Parathyroid adenoma (tissue), 2 donors: ENCODE measurements at regions not wholly inside any gene's neighbourhood (a gene's known extent, or its start where the extent isn't known, plus 50 kb on each side); places are given as distances from the start of the nearest gene placed in this dataset.

ENCODE experiments used
- H2AFZ ChIP-seq: fragments of 300-600 bp; sonication (generic); one replicate; pipeline ENCODE4 v1.7.0; 2017; ENCODE audit warnings: antibody characterized with exemption, mild to moderate bottlenecking
- H3K27ac ChIP-seq: fragments of 300-600 bp; sonication (generic); one replicate; pipeline ENCODE4 v1.7.0; 2017
- H3K27me3 ChIP-seq: fragments of 300-600 bp; sonication (generic); one replicate; pipeline ENCODE4 v1.7.0; 2017; ENCODE audit warnings: low read length; ENCODE audit not compliant: control insufficient read depth, insufficient read depth
- H3K36me3 ChIP-seq: fragments of 300-600 bp; sonication (generic); one replicate; pipeline ENCODE4 v1.7.0; 2017; ENCODE audit warnings: low read length; ENCODE audit not compliant: control insufficient read depth, insufficient read depth
- H3K4me1 ChIP-seq: fragments of 300-600 bp; sonication (generic); one replicate; pipeline ENCODE4 v1.7.0; 2017; ENCODE audit warnings: control low read depth
- H3K4me2 ChIP-seq: fragments of 300-600 bp; sonication (generic); one replicate; pipeline ENCODE4 v1.7.0; 2017; ENCODE audit warnings: low read length
- H3K4me3 ChIP-seq: fragments of 300-600 bp; sonication (generic); one replicate; pipeline ENCODE4 v1.7.0; 2017; ENCODE audit warnings: low read depth, low read length
- H3K79me2 ChIP-seq: fragments of 300-600 bp; sonication (generic); one replicate; pipeline ENCODE4 v1.7.0; 2017; ENCODE audit warnings: control low read depth
- H3K9ac ChIP-seq: fragments of 300-600 bp; sonication (generic); one replicate; pipeline ENCODE4 v1.7.0; 2017; ENCODE audit warnings: mild to moderate bottlenecking
- H3K9me3 ChIP-seq: fragments of 300-600 bp; sonication (generic); one replicate; pipeline ENCODE4 v1.7.0; 2017; ENCODE audit warnings: low read length; ENCODE audit not compliant: control insufficient read depth
- CTCF ChIP-seq: fragments of 300-600 bp; sonication (generic); IDR thresholded peaks from one replicate; pipeline ENCODE4 v1.7.0; 2017; ENCODE audit warnings: antibody characterized with exemption, mild to moderate bottlenecking
- donor health status: primary hyperparathyroidism.

- no peaks in the 10 kb centered on the region for H3K9me3 ChIP-seq
- no peaks in the 10 kb centered on the region for H3K79me2 ChIP-seq
- H3K27ac ChIP-seq: no peak overlapping the region
- no peak overlapping the region for H2AFZ ChIP-seq
- H3K4me3 ChIP-seq: no peak overlapping the region
- H3K27me3 ChIP-seq: no peaks in the 10 kb centered on the region
- no peaks in the 10 kb centered on the region for H3K4me1 ChIP-seq
- no peak for TF ChIP-seq CTCF
- H3K4me2 ChIP-seq: no peak overlapping the region
- H3K9ac ChIP-seq: no peak overlapping the region
- H3K36me3 ChIP-seq: no peaks in the 10 kb centered on the region
Measured at GRCh38 chr12:102687523-102687922, 207.2 kb upstream of the IGF1 start.

- no peaks in the 10 kb centered on the region for H3K9me3 ChIP-seq
- no peaks in the 10 kb centered on the region for H3K27me3 ChIP-seq
- no peak overlapping the region for H3K9ac ChIP-seq
- no peak for TF ChIP-seq CTCF
- H3K79me2 ChIP-seq: no peaks in the 10 kb centered on the region
- H3K4me2 ChIP-seq: no peak overlapping the region
- no peak overlapping the region for H2AFZ ChIP-seq
- no peaks in the 10 kb centered on the region for H3K36me3 ChIP-seq
- H3K27ac ChIP-seq: no peak overlapping the region
- H3K4me3 ChIP-seq: no peak overlapping the region
- H3K4me1 ChIP-seq: no peaks in the 10 kb centered on the region
Measured at GRCh38 chr12:102685841-102686240, 205.5 kb upstream of the IGF1 start.

- no peaks in the 10 kb centered on the region for H3K9me3 ChIP-seq
Measured at GRCh38 chr12:102685172-102685571, 204.8 kb upstream of the IGF1 start.

GRCh38 chr12:102682366-102683289 is 202.3 kb upstream of the IGF1 start:
- Histone ChIP-seq H3K4me2 (no peak overlapping the region), H3K9ac (no peak overlapping the region), H3K4me1 (no peaks in the 10 kb centered on the region), H3K36me3 (no peaks in the 10 kb centered on the region), H3K27ac (no peak overlapping the region), H3K79me2 (no peaks in the 10 kb centered on the region), H3K4me3 (no peak overlapping the region), H2AFZ (no peak overlapping the region), H3K9me3 (no peaks in the 10 kb centered on the region), H3K27me3 (no peaks in the 10 kb centered on the region)
- no peak for TF ChIP-seq CTCF

More at GRCh38 chr12:102685172-102685571, 204.8 kb upstream of the IGF1 start:
- Histone ChIP-seq H3K4me1 (no peaks in the 10 kb centered on the region), H3K9ac (no peak overlapping the region), H3K4me2 (no peak overlapping the region), H3K27ac (no peak overlapping the region), H3K36me3 (no peaks in the 10 kb centered on the region), H2AFZ (no peak overlapping the region), H3K4me3 (no peak overlapping the region), H3K79me2 (no peaks in the 10 kb centered on the region), H3K27me3 (no peaks in the 10 kb centered on the region)
- TF ChIP-seq CTCF: no peak

- Histone ChIP-seq H3K4me2 (no peak overlapping the region), H3K4me3 (no peak overlapping the region), H3K4me1 (no peaks in the 10 kb centered on the region), H3K79me2 (no peaks in the 10 kb centered on the region), H3K9me3 (no peaks in the 10 kb centered on the region), H3K27me3 (no peaks in the 10 kb centered on the region), H3K27ac (no peak overlapping the region), H3K36me3 (no peaks in the 10 kb centered on the region), H2AFZ (no peak overlapping the region), H3K9ac (no peak overlapping the region)
- no peak for TF ChIP-seq CTCF
Measured at GRCh38 chr12:102681747-102682146, 201.4 kb upstream of the IGF1 start.
